Activated naive CD8-positive, alpha-beta T cell treated with anti-CD3 and anti-CD28 coated beads, Interleukin-2, amount 10 ng/mL, durations not matched to agents 7 days and 5 days (primary cell): ENCODE measurements at regions not wholly inside any gene's neighbourhood (a gene's known extent, or its start where the extent isn't known, plus 50 kb on each side); places are given as distances from the start of the nearest gene placed in this dataset.
"Not testable (repeated sequence)": the region's sequence is repeated elsewhere in the genome, so short reads cannot be mapped to it uniquely, and the experiment has no call there.

Source experiments
- ATAC-seq: fragments of 150-1000 bp; cut with Tn5 transposase; one replicate; pipeline ENCODE4 v1.10.0; 2021; ENCODE audit warnings: low read depth, moderate library complexity
- POLR2A ChIA-PET: fragments of 350-600 bp; sonication (Branson Sonifier 250); formaldehyde crosslinking; loops from one replicate; lab custom pipeline; 2021; ENCODE audit warnings: antibody characterized with exemption; lab: Charles Lee
- DNase-seq: peaks from one replicate; pipeline ENCODE4 v3.0.0; 2021
- H3K27ac Mint-ChIP-seq: one replicate; pipeline ENCODE4 v1.8.0; 2022; ENCODE audit warnings: mild to moderate bottlenecking, mixed read lengths
- H3K27me3 Mint-ChIP-seq: one replicate; pipeline ENCODE4 v1.8.0; 2022; ENCODE audit warnings: mild to moderate bottlenecking, moderate library complexity, mixed read lengths
- H3K36me3 Mint-ChIP-seq: one replicate; pipeline ENCODE4 v1.8.0; 2021; ENCODE audit warnings: mild to moderate bottlenecking, mixed read lengths
- H3K4me1 Mint-ChIP-seq: one replicate; pipeline ENCODE4 v1.8.0; 2021; ENCODE audit warnings: mixed read lengths
- H3K4me3 Mint-ChIP-seq: one replicate; pipeline ENCODE4 v1.8.0; 2022; ENCODE audit warnings: mild to moderate bottlenecking, moderate library complexity, mixed read lengths
- H3K9me3 Mint-ChIP-seq: one replicate; pipeline ENCODE4 v1.8.0; 2021; ENCODE audit warnings: mixed read lengths

- H3K27ac Mint-ChIP-seq: no peak overlapping the region
- POLR2A ChIA-PET: no interaction called here
- DNase-seq: no peak
- no peak for ATAC-seq
- no peak overlapping the region for H3K4me3 Mint-ChIP-seq
- H3K36me3 Mint-ChIP-seq: no peaks in the 10 kb centered on the region
- no peaks in the 10 kb centered on the region for H3K9me3 Mint-ChIP-seq
- peaks cover 10% of the 10 kb centered on the region for H3K27me3 Mint-ChIP-seq
- H3K4me1 Mint-ChIP-seq: no peaks in the 10 kb centered on the region
Observed at GRCh38 chr9:6123416-6123815, 92.2 kb upstream of the IL33 start.

GRCh38 chr9:6121707-6122106, 93.9 kb upstream of the IL33 start:
- H3K27ac Mint-ChIP-seq: no peak overlapping the region
- no peak for DNase-seq
- no peaks in the 10 kb centered on the region for H3K4me1 Mint-ChIP-seq
- H3K9me3 Mint-ChIP-seq: no peaks in the 10 kb centered on the region
- no peaks in the 10 kb centered on the region for H3K36me3 Mint-ChIP-seq
- POLR2A ChIA-PET: no interaction called here
- ATAC-seq: no peak
- no peak overlapping the region for H3K4me3 Mint-ChIP-seq
- H3K27me3 Mint-ChIP-seq: peaks cover 10% of the 10 kb centered on the region

GRCh38 chr9:6114424-6114823, 99.0 kb upstream of the RANBP6 start:
- no peaks in the 10 kb centered on the region for H3K9me3 Mint-ChIP-seq
- H3K4me3 Mint-ChIP-seq: no peak overlapping the region
- no peaks in the 10 kb centered on the region for H3K4me1 Mint-ChIP-seq
- POLR2A ChIA-PET: no interaction called here
- no peaks in the 10 kb centered on the region for H3K36me3 Mint-ChIP-seq
- no peak overlapping the region for H3K27ac Mint-ChIP-seq
- H3K27me3 Mint-ChIP-seq: no peaks in the 10 kb centered on the region
- DNase-seq: no peak
- ATAC-seq: no peak

GRCh38 chr9:6113819-6114218, 98.4 kb upstream of the RANBP6 start:
- H3K4me1 Mint-ChIP-seq: no peaks in the 10 kb centered on the region
- H3K36me3 Mint-ChIP-seq: no peaks in the 10 kb centered on the region
- no peaks in the 10 kb centered on the region for H3K27me3 Mint-ChIP-seq
- POLR2A ChIA-PET: no interaction called here
- H3K9me3 Mint-ChIP-seq: no peaks in the 10 kb centered on the region
- no peak overlapping the region for H3K4me3 Mint-ChIP-seq
- DNase-seq (no peak), ATAC-seq (no peak)
- H3K27ac Mint-ChIP-seq: no peak overlapping the region

GRCh38 chr9:6113312-6113711, 97.9 kb upstream of the RANBP6 start:
- DNase-seq (no peak), ATAC-seq (no peak)
- Mint-ChIP-seq H3K27me3 (no peaks in the 10 kb centered on the region), H3K4me3 (no peak overlapping the region), H3K36me3 (no peaks in the 10 kb centered on the region), H3K27ac (no peak overlapping the region), H3K9me3 (no peaks in the 10 kb centered on the region), H3K4me1 (no peaks in the 10 kb centered on the region)
- POLR2A ChIA-PET: no interaction called here

GRCh38 chr9:6109986-6110385, 94.6 kb upstream of the RANBP6 start:
- DNase-seq (no peak), ATAC-seq (no peak)
- Mint-ChIP-seq H3K27ac (no peak overlapping the region), H3K36me3 (no peaks in the 10 kb centered on the region), H3K9me3 (no peaks in the 10 kb centered on the region), H3K4me1 (peaks cover 3% of the 10 kb centered on the region), H3K27me3 (no peaks in the 10 kb centered on the region), H3K4me3 (no peak overlapping the region)
- POLR2A ChIA-PET: no interaction called here

GRCh38 chr9:6109571-6109970, 94.1 kb upstream of the RANBP6 start:
- Mint-ChIP-seq H3K4me3 (no peak overlapping the region), H3K27ac (no peak overlapping the region), H3K4me1 (peaks cover 3% of the 10 kb centered on the region), H3K9me3 (no peaks in the 10 kb centered on the region), H3K27me3 (no peaks in the 10 kb centered on the region), H3K36me3 (no peaks in the 10 kb centered on the region)
- POLR2A ChIA-PET: no interaction called here
- DNase-seq: no peak
- ATAC-seq: no peak

GRCh38 chr9:6106711-6107339, 91.4 kb upstream of the RANBP6 start:
- DNase-seq: no peak
- H3K27me3 Mint-ChIP-seq: no peaks in the 10 kb centered on the region
- H3K9me3 Mint-ChIP-seq: peaks cover 2% of the 10 kb centered on the region
- H3K4me1 Mint-ChIP-seq: peaks cover 3% of the 10 kb centered on the region
- no peak overlapping the region for H3K4me3 Mint-ChIP-seq
- no peak overlapping the region for H3K27ac Mint-ChIP-seq
- H3K36me3 Mint-ChIP-seq: no peaks in the 10 kb centered on the region
- no peak for ATAC-seq
- POLR2A ChIA-PET: no interaction called here

- POLR2A ChIA-PET: no interaction called here
- no peak for ATAC-seq
- Mint-ChIP-seq H3K27ac (no peak overlapping the region), H3K27me3 (no peaks in the 10 kb centered on the region), H3K9me3 (peaks cover 2% of the 10 kb centered on the region), H3K36me3 (no peaks in the 10 kb centered on the region), H3K4me1 (peaks cover 3% of the 10 kb centered on the region), H3K4me3 (no peak overlapping the region)
- DNase-seq: no peak
Observed at GRCh38 chr9:6105738-6106137, 90.3 kb upstream of the RANBP6 start.

GRCh38 chr9:6104406-6104805, 89.0 kb upstream of the RANBP6 start:
- H3K4me1 Mint-ChIP-seq, POLR2A ChIA-PET, H3K27ac Mint-ChIP-seq, ATAC-seq, H3K4me3 Mint-ChIP-seq, H3K27me3 Mint-ChIP-seq, DNase-seq, H3K9me3 Mint-ChIP-seq, H3K36me3 Mint-ChIP-seq: not testable (repeated sequence)

GRCh38 chr9:6103911-6104310, 88.5 kb upstream of the RANBP6 start:
- ATAC-seq, DNase-seq, H3K4me3 Mint-ChIP-seq, H3K36me3 Mint-ChIP-seq, H3K27me3 Mint-ChIP-seq, H3K9me3 Mint-ChIP-seq, POLR2A ChIA-PET, H3K4me1 Mint-ChIP-seq, H3K27ac Mint-ChIP-seq: not testable (repeated sequence)

- DNase-seq, H3K4me3 Mint-ChIP-seq, ATAC-seq, H3K4me1 Mint-ChIP-seq, POLR2A ChIA-PET, H3K9me3 Mint-ChIP-seq, H3K36me3 Mint-ChIP-seq, H3K27me3 Mint-ChIP-seq, H3K27ac Mint-ChIP-seq: not testable (repeated sequence)
Observed at GRCh38 chr9:6102336-6102987, 87.0 kb upstream of the RANBP6 start.

- H3K27ac Mint-ChIP-seq, H3K4me1 Mint-ChIP-seq, DNase-seq, H3K4me3 Mint-ChIP-seq, H3K36me3 Mint-ChIP-seq, ATAC-seq, H3K9me3 Mint-ChIP-seq, POLR2A ChIA-PET, H3K27me3 Mint-ChIP-seq: not testable (repeated sequence)
Observed at GRCh38 chr9:6101725-6102124, 86.3 kb upstream of the RANBP6 start.

- POLR2A ChIA-PET: not testable (repeated sequence)
Observed at GRCh38 chr9:6099346-6099745, 83.9 kb upstream of the RANBP6 start.

More at GRCh38 chr9:6099346-6099745, 83.9 kb upstream of the RANBP6 start:
- H3K9me3 Mint-ChIP-seq, DNase-seq, H3K27ac Mint-ChIP-seq, H3K27me3 Mint-ChIP-seq, ATAC-seq, H3K4me3 Mint-ChIP-seq, H3K4me1 Mint-ChIP-seq, H3K36me3 Mint-ChIP-seq: not testable (repeated sequence)
